ENCODE measurements at regions not wholly inside any gene's neighbourhood (a gene's known extent, or its start where the extent isn't known, plus 50 kb on each side); places are given as distances from the start of the nearest gene placed in this dataset.

GRCh38 chr5:24245821-24246220 is 399.0 kb downstream of the CDH10 start:
- TF ChIP-seq CTCF (IDR thresholded peaks at IDR 0.05) (no peak), POLR2AphosphoS5 (IDR thresholded peaks at IDR 0.05; ENCODE audit: insufficient read depth in 1 of 2, low read depth in 1 of 2) (no peak)
